GM13977 (cell line): ENCODE measurements at regions not wholly inside any gene's neighbourhood (a gene's known extent, or its start where the extent isn't known, plus 50 kb on each side); places are given as distances from the start of the nearest gene placed in this dataset.

Source experiments
- DNase-seq: peaks from one replicate; pipeline ENCODE4 v3.0.0; 2012; ENCODE audit warnings: low spot score
- in situ Hi-C: fragments of 300-500 bp; cut with MboI; formaldehyde crosslinking; loops from one replicate; pipeline ENCODE4 v1.12.0; 2022; ENCODE audit warnings: low sequenced_read_pairs, low pct_unique_long_range_greater_than_20kb, mixed read lengths, inconsistent platforms; ENCODE audit not compliant: unreplicated experiment
- TF ChIP-seq, protein P1 (sequence below): IDR thresholded peaks from 2 replicates; pipeline ENCODE4 v1.5.1; 2012; ENCODE audit warnings: mild to moderate bottlenecking, control low read depth; ENCODE audit not compliant: insufficient read depth; ENCODE audit errors: extremely low read depth, missing control alignments

DNA sequence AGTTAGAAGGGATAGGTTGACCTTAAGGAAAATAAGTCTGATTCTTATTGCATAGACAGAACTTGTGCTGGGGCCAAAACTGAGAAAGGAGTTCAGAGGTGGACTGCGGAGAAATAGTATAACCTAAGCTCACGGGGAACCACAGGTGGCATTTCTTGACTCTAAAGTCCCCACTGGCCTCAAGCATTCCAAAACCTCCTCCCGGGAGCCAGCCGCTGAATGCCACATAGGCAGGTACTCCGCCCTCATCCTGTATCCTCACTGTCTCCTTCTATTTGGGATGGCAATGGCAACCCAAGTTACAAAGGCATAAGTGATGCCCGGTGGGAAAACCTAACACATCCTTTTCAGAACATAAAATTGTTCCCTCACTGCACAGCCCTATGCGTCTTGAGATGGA is 173.0 kb downstream of the SP3 start:
- no peak for DNase-seq
- in situ Hi-C loops: no loop called here
- TF ChIP-seq, protein P1, sequence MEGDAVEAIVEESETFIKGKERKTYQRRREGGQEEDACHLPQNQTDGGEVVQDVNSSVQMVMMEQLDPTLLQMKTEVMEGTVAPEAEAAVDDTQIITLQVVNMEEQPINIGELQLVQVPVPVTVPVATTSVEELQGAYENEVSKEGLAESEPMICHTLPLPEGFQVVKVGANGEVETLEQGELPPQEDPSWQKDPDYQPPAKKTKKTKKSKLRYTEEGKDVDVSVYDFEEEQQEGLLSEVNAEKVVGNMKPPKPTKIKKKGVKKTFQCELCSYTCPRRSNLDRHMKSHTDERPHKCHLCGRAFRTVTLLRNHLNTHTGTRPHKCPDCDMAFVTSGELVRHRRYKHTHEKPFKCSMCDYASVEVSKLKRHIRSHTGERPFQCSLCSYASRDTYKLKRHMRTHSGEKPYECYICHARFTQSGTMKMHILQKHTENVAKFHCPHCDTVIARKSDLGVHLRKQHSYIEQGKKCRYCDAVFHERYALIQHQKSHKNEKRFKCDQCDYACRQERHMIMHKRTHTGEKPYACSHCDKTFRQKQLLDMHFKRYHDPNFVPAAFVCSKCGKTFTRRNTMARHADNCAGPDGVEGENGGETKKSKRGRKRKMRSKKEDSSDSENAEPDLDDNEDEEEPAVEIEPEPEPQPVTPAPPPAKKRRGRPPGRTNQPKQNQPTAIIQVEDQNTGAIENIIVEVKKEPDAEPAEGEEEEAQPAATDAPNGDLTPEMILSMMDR: no peak

DNA sequence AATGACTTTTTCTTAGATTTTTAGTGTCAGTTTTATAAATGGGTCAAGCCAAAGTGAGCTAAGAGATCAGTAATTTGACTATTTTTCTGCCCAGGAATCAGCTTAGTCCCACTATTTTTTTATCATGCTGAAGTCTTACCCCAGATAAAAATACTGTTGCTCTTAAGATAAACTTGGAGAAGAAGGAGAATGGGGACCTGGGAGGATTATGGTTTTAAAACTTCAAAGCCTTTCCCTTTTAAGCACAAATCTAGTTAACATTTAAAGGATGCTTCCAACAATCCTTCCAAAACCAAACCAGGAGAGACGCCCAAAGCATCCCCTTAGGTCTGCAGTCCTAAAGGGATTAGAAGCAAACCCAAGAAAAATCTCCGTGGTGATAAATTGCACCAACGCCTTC is 172.4 kb downstream of the SP3 start:
- in situ Hi-C loops: no loop called here
- TF ChIP-seq, protein P1: no peak
- no peak for DNase-seq

DNA sequence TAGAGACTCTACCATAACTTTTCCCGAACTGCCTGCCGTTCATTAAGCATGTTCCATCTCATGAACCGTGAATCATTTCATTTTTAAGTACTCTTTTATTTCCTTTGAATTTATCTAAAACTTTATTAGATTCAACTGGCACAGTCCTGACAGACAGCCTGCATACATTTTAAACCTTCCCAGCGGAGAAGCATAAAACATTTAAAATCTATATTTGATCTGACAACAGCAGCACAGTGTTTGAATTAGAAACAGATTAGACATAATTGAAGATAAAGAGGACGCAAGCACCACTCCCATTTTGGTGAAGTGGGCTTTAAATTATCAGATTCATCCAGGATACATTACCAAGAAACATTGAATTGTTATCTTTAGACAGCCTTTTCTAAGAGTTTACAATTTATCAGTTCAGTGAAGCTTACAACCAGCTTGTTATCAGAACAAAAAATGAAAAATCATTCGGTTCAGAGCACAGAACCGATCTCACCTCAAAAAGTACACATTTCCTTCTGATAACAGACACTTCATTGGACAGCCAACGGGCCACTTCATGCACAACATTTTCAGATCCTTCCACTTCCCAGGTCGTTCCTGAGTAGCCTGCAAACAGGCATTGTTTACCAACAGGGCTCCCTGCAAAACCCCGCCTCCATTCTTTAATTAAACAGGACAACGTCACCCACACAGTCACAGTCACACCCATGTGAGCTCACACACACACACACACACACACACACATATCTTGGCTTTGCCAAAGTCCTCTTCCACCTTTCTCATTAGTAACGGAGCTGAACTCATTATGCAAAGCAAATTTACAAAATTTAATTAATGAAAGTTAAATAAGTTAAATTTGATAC is 171.2 kb downstream of the SP3 start:
- TF ChIP-seq, protein P1: no peak
- no peak for DNase-seq
- in situ Hi-C loops: no loop called here

DNA sequence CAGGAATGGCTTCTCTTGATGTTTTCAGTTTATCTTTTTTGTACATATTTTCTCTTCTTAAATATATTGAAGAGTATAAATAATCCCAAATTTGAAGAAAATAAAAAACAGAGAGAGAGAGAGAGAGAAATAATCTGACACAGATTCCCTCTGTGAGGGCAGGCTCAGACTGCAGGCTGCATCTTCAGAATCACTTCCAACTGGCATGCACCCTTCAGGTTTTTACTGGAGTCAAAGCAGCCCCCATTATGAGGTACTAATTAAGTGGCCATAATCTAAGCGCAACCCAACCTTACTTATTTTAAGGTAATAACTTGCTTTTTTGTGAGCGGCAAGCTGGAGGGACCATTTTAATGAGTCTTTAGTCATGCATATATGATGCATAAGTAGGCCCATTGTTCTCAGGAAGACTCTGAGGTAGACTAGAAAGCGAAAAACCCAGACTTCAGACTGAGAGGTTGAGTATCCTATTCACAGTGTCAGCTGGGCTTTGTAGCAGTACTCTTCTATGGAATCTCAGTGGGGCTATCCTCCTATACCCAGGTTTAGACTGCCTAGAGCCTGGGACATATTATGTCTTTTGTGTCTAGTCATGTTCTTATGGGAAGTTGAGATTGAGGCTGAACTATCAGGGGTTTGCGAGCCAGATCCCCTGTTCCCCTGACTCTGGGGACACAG is 167.4 kb downstream of the SP3 start:
- in situ Hi-C loops: no loop called here
- TF ChIP-seq, protein P1: no peak
- DNase-seq: no peak

DNA sequence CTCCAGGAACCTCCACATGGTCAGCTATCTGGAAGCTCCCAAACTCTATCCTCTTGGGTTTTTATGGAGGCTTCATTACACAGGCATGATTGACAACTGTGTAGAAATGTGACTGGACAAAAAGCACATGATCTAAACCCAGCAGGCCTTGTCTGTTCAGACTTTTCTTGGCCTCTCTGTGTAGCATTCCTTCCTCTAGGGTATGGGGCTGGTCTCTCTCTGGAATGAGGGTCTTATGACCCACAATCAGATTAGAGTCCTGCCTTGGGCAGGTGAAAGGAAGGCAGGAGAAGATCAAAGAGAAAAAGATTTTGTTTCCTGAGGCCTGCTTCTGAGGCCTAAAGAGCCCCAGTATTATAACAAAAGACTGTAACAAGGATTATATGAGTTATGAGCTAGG is 162.7 kb downstream of the SP3 start:
- TF ChIP-seq, protein P1: no peak
- in situ Hi-C loops: no loop called here
- DNase-seq: no peak

DNA sequence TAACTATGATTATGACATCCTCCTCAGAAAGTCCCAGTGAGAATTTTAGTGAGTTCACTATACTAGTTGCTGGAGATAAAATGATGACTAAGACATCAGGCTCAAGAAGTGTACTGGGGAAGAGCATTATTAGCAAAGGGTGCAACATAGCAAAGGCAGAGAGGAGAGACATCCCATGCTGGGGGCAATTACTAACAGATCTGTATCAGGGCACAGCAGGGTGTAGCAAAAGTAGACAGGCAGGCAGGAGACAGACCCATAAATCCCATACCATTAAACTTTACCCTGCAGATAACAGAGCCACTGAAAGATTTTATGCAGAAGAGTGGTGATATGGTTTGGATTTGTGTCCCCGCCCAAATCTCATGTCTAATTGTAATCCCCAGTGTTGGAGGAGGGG is 161.7 kb downstream of the SP3 start:
- TF ChIP-seq, protein P1: no peak
- DNase-seq: no peak
- in situ Hi-C loops: no loop called here
